H1 (cell line): ENCODE measurements at regions not wholly inside any gene's neighbourhood (a gene's known extent, or its start where the extent isn't known, plus 50 kb on each side); places are given as distances from the start of the nearest gene placed in this dataset.

Source experiments
- KDM4A ChIP-seq: IDR thresholded peaks from one replicate; pipeline ENCODE4 v1.7.1; 2012; ENCODE audit warnings: low read depth, mild to moderate bottlenecking, moderate library complexity, low read length, inconsistent platforms; ENCODE audit not compliant: severe bottlenecking
- NRF1 ChIP-seq: IDR thresholded peaks from 2 replicates; pipeline ENCODE4 v1.6.1; 2011; ENCODE audit warnings: mild to moderate bottlenecking, low read depth, low read length, improper control_type of control experiment
- SP4 ChIP-seq: IDR thresholded peaks from 2 replicates; pipeline ENCODE4 v1.6.1; 2012; ENCODE audit warnings: low read length, inconsistent platforms

GRCh38 chr16:21338537-21339268 is 60.6 kb upstream of the CRYM start (continued):
- no peak for TF ChIP-seq KDM4A
- TF ChIP-seq SP4 = no peak
- TF ChIP-seq NRF1 = no peak
